ENCODE measurements at regions not wholly inside any gene's neighbourhood (a gene's known extent, or its start where the extent isn't known, plus 50 kb on each side); places are given as distances from the start of the nearest gene placed in this dataset.

- TF ChIP-seq CTCF (IDR thresholded peaks at IDR 0.05) (no peak), EZH2 (IDR thresholded peaks at IDR 0.05; ENCODE audit: borderline replicate concordance, insufficient read depth, low read depth, low read length, poor library complexity, severe bottlenecking) (no peak)
Observed at GRCh38 chr4:111689214-111689613, 456.0 kb upstream of the FAM241A start.

All from B cell (primary cell).